ENCODE measurements at regions not wholly inside any gene's neighbourhood (a gene's known extent, or its start where the extent isn't known, plus 50 kb on each side); places are given as distances from the start of the nearest gene placed in this dataset.
A peak's percentile ranks its signal among the peaks of the same experiment; 100 is the strongest.
"Not testable (repeated sequence)": the region's sequence is repeated elsewhere in the genome, so short reads cannot be mapped to it uniquely, and the experiment has no call there.

- in situ Hi-C loops (cut with HindIII; ENCODE audit: low sequenced_read_pairs), result loop anchor here (5.0 to 25.0 kb wide), 4 partner anchors 36 to 624 kb away; no protein-coding TSS in a partner anchor
- H3K4me3 ChIP-seq (ENCODE audit: low read depth, low read length), result no peak overlapping the region
- TF ChIP-seq CTCF (IDR thresholded peaks at IDR 0.05; ENCODE audit: low read depth, low read length, missing control alignments), result no peak
- DNase-seq (ENCODE audit: low read depth), result no peak
These were observed 499.7 kb upstream of the SEMA3D start for GRCh38 chr7:85686401-85687181.

GRCh38 chr7:85685901-85686300, 499.0 kb upstream of the SEMA3D start:
- in situ Hi-C loops (cut with HindIII; ENCODE audit: low sequenced_read_pairs), result loop anchor here (5.0 to 25.0 kb wide), 4 partner anchors 36 to 624 kb away; no protein-coding TSS in a partner anchor
- TF ChIP-seq CTCF (IDR thresholded peaks at IDR 0.05; ENCODE audit: low read depth, low read length, missing control alignments), result no peak
- H3K4me3 ChIP-seq (ENCODE audit: low read depth, low read length), result no peak overlapping the region
- DNase-seq (ENCODE audit: low read depth), result no peak

- TF ChIP-seq CTCF (IDR thresholded peaks at IDR 0.05; ENCODE audit: low read depth, low read length, missing control alignments), result no peak
- DNase-seq (ENCODE audit: low read depth), result peak; percentile 3
- no peak overlapping the region for H3K4me3 ChIP-seq (ENCODE audit: low read depth, low read length)
- in situ Hi-C loops (cut with HindIII; ENCODE audit: low sequenced_read_pairs), result loop anchor here (25.0 kb wide), 3 partner anchors 104 to 621 kb away; no protein-coding TSS in a partner anchor
These were observed 496.2 kb upstream of the SEMA3D start for GRCh38 chr7:85682833-85683620.

GRCh38 chr7:85681241-85681640, 494.4 kb upstream of the SEMA3D start:
- DNase-seq (ENCODE audit: low read depth), result no peak
- no peak overlapping the region for H3K4me3 ChIP-seq (ENCODE audit: low read depth, low read length)
- no peak for TF ChIP-seq CTCF (IDR thresholded peaks at IDR 0.05; ENCODE audit: low read depth, low read length, missing control alignments)
- in situ Hi-C loops (cut with HindIII; ENCODE audit: low sequenced_read_pairs), result loop anchor here (25.0 kb wide), 3 partner anchors 106 to 619 kb away; no protein-coding TSS in a partner anchor

- DNase-seq (ENCODE audit: low read depth); H3K4me3 ChIP-seq (ENCODE audit: low read depth, low read length): not testable (repeated sequence)
- in situ Hi-C loops (cut with HindIII; ENCODE audit: low sequenced_read_pairs), result loop anchor here (25.0 kb wide), 3 partner anchors 112 to 613 kb away; no protein-coding TSS in a partner anchor
These were observed 488.2 kb upstream of the SEMA3D start for GRCh38 chr7:85675093-85675492.

- H3K4me3 ChIP-seq (ENCODE audit: low read depth, low read length), result no peak overlapping the region
- no peak for TF ChIP-seq CTCF (IDR thresholded peaks at IDR 0.05; ENCODE audit: low read depth, low read length, missing control alignments)
- in situ Hi-C loops (cut with HindIII; ENCODE audit: low sequenced_read_pairs), result no loop called here
- DNase-seq (ENCODE audit: low read depth), result no peak
These were observed 487.0 kb upstream of the SEMA3D start for GRCh38 chr7:85673876-85674275.
